H1 (cell line): ENCODE measurements at regions not wholly inside any gene's neighbourhood (a gene's known extent, or its start where the extent isn't known, plus 50 kb on each side); places are given as distances from the start of the nearest gene placed in this dataset.

ENCODE experiments used
- CTCF ChIA-PET: fragments of 300-600 bp; sonication (Branson Sonifier 250); formaldehyde crosslinking; loops from one replicate; lab custom pipeline; 2021; ENCODE audit not compliant: partially characterized antibody; lab: Charles Lee
- POLR2A ChIA-PET: fragments of 300-600 bp; sonication (Branson Sonifier 250); formaldehyde crosslinking; loops from one replicate; lab custom pipeline; 2021; ENCODE audit warnings: inconsistent platforms; ENCODE audit not compliant: partially characterized antibody; lab: Charles Lee
- DNase-seq, 2 experiments: peaks; one replicate each; pipeline versions ENCODE4 v3.0.0 to v3.0.0-alpha.2; 2010 to 2022; ENCODE audit warnings: low spot score in 2 of 2, low read depth in 1 of 2, mixed read lengths in 1 of 2
- FAIRE-seq: peaks from 2 replicates; lab custom pipeline; 2011; peaks lifted over from hg19 to GRCh38; lab: Jason Lieb, UNC
- H2AFZ ChIP-seq: 2 replicates; pipeline ENCODE4 v1.8.1; 2012; ENCODE audit warnings: low read length, inconsistent platforms
- H2AK5ac ChIP-seq: 2 replicates; pipeline ENCODE4 v1.6.1; 2013; ENCODE audit warnings: low read depth, low read length
- H2BK120ac ChIP-seq: replicated peaks from 2 replicates; pipeline ENCODE3; 2013; ENCODE audit warnings: low read depth, low read length, inconsistent platforms
- H2BK12ac ChIP-seq: 2 replicates; pipeline ENCODE4 v1.6.1; 2013; ENCODE audit warnings: low read depth, low read length
- H2BK15ac ChIP-seq: 2 replicates; pipeline ENCODE4 v1.6.1; 2013; ENCODE audit warnings: low read length
- H2BK20ac ChIP-seq: 2 replicates; pipeline ENCODE4 v1.6.1; 2013; ENCODE audit warnings: low read length
- H2BK5ac ChIP-seq: 2 replicates; pipeline ENCODE4 v1.6.1; 2013; ENCODE audit warnings: low read depth, low read length
- H3K14ac ChIP-seq: 2 replicates; pipeline ENCODE4 v1.6.1; 2013; ENCODE audit warnings: inconsistent platforms; ENCODE audit not compliant: insufficient read length
- H3K18ac ChIP-seq: 2 replicates; pipeline ENCODE4 v1.6.1; 2013; ENCODE audit warnings: low read length; ENCODE audit errors: extremely low read depth
- H3K23ac ChIP-seq: 2 replicates; pipeline ENCODE4 v1.6.1; 2013; ENCODE audit warnings: inconsistent platforms; ENCODE audit not compliant: insufficient read length
- H3K23me2 ChIP-seq: 2 replicates; pipeline ENCODE4 v1.6.1; 2013; ENCODE audit warnings: low read depth, low read length
- H3K27ac ChIP-seq: 2 replicates; pipeline ENCODE4 v1.6.1; 2011; ENCODE audit warnings: low read depth, low read length, inconsistent platforms
- H3K27me3 ChIP-seq, 4 experiments: replicated peaks in 1 of 4; 1 replicate in 1 of 4; 2 replicates in 3 of 4; pipeline versions ENCODE4 v1.6.1 to v1.8.1; 2011 to 2013; ENCODE audit warnings: low read length in 3 of 4, mild to moderate bottlenecking in 3 of 4, inconsistent platforms in 2 of 4, mixed read lengths in 2 of 4, moderate library complexity in 1 of 4; ENCODE audit not compliant: control insufficient read depth in 3 of 4, insufficient read depth in 3 of 4; ENCODE audit errors: extremely low read depth in 1 of 4
- H3K36me3 ChIP-seq, 4 experiments: 2 replicates each; pipeline versions ENCODE4 v1.6.1 to v1.8.1; 2011 to 2013; ENCODE audit warnings: mild to moderate bottlenecking in 4 of 4, low read length in 3 of 4, moderate library complexity in 2 of 4, control low read depth in 1 of 4, inconsistent platforms in 1 of 4; ENCODE audit not compliant: insufficient read depth in 4 of 4, control insufficient read depth in 2 of 4
- H3K4ac ChIP-seq: replicated peaks from 2 replicates; pipeline ENCODE3; 2013; ENCODE audit warnings: low read length, low read depth, mixed read lengths, inconsistent platforms; ENCODE audit not compliant: insufficient read length
- H3K4me1 ChIP-seq, 4 experiments: replicated peaks in 1 of 4; 1 replicate in 1 of 4; 2 replicates in 3 of 4; pipeline versions ENCODE4 v1.6.1 to v1.8.1; 2011 to 2013; ENCODE audit warnings: low read length in 3 of 4, inconsistent platforms in 2 of 4, mixed read lengths in 1 of 4; ENCODE audit not compliant: insufficient read depth in 4 of 4, control insufficient read depth in 3 of 4
- H3K4me2 ChIP-seq, 2 experiments: 2 replicates each; pipeline versions ENCODE4 v1.6.1 to v1.8.1; 2011 to 2013; ENCODE audit warnings: low read depth in 2 of 2, low read length in 2 of 2, control low read depth in 1 of 2, inconsistent platforms in 1 of 2, mild to moderate bottlenecking in 1 of 2; ENCODE audit not compliant: insufficient read depth in 1 of 2
- H3K4me3 ChIP-seq, 4 experiments: fragments of 200-600, 300-600 bp in 1 of 4; sonication (generic), shearing (Covaris generic), sonication (Bioruptor Twin) in 1 of 4; 2 replicates each; pipeline versions ENCODE4 v1.5.1 to v1.8.1; 2011 to 2016; ENCODE audit warnings: low read length in 4 of 4, low read depth in 3 of 4, control low read depth in 2 of 4, inconsistent platforms in 2 of 4, mild to moderate bottlenecking in 2 of 4, mixed read lengths in 1 of 4, moderate library complexity in 1 of 4; ENCODE audit not compliant: insufficient read depth in 2 of 4; ENCODE audit errors: extremely low read depth in 1 of 4
- H3K56ac ChIP-seq: replicated peaks from 2 replicates; pipeline ENCODE3; 2013; ENCODE audit warnings: low read depth, mild to moderate bottlenecking, mixed read lengths, low read length, inconsistent platforms; ENCODE audit not compliant: insufficient read length
- H3K79me1 ChIP-seq: 2 replicates; pipeline ENCODE4 v1.6.1; 2013; ENCODE audit warnings: low read depth, low read length, control low read depth
- H3K79me2 ChIP-seq, 2 experiments: 2 replicates each; pipeline versions ENCODE4 v1.6.1 to v1.8.1; 2012 to 2013; ENCODE audit warnings: low read length in 2 of 2, mild to moderate bottlenecking in 2 of 2, inconsistent platforms in 1 of 2; ENCODE audit not compliant: insufficient read depth in 2 of 2, control insufficient read depth in 1 of 2
- H3K9ac ChIP-seq, 4 experiments: replicated peaks in 1 of 4; 1 replicate in 1 of 4; 2 replicates in 3 of 4; pipeline versions ENCODE4 v1.6.1 to v1.8.1; 2011 to 2013; ENCODE audit warnings: low read depth in 3 of 4, low read length in 3 of 4, control low read depth in 2 of 4, mild to moderate bottlenecking in 2 of 4, moderate library complexity in 2 of 4, inconsistent platforms in 1 of 4; ENCODE audit errors: extremely low read depth in 1 of 4
- H3K9me3 ChIP-seq, 2 experiments: 2 replicates each; pipeline versions ENCODE4 v1.6.1 to v1.8.1; 2012 to 2013; ENCODE audit warnings: mild to moderate bottlenecking in 2 of 2, moderate library complexity in 2 of 2, control low read depth in 1 of 2, inconsistent platforms in 1 of 2, low read depth in 1 of 2, low read length in 1 of 2, mixed read lengths in 1 of 2; ENCODE audit not compliant: insufficient read depth in 2 of 2
- H4K20me1 ChIP-seq, 2 experiments: replicated peaks in 1 of 2; 2 replicates each; pipeline versions ENCODE3 to v1.8.1; 2011 to 2013; ENCODE audit warnings: inconsistent platforms in 2 of 2, low read length in 2 of 2, mild to moderate bottlenecking in 1 of 2; ENCODE audit not compliant: insufficient read depth in 2 of 2, control insufficient read depth in 1 of 2
- H4K5ac ChIP-seq: 2 replicates; pipeline ENCODE4 v1.6.1; 2013; ENCODE audit warnings: low read length, low read depth, mixed read lengths, inconsistent platforms; ENCODE audit not compliant: insufficient read length
- H4K8ac ChIP-seq: 2 replicates; pipeline ENCODE4 v1.8.0; 2013; ENCODE audit warnings: mild to moderate bottlenecking, moderate library complexity, low read length, inconsistent platforms; ENCODE audit not compliant: insufficient read depth; ENCODE audit errors: extremely low read depth
- H4K91ac ChIP-seq: replicated peaks from 2 replicates; pipeline ENCODE3; 2013; ENCODE audit warnings: low read length, mixed read lengths, inconsistent platforms; ENCODE audit not compliant: insufficient read length
- CBX5 ChIP-seq: fragments of 300-800, 300-1000 bp; sonication (generic); IDR thresholded peaks from 2 replicates; pipeline ENCODE4 v1.7.1; 2016; ENCODE audit warnings: antibody characterized with exemption, low read length, low read depth
- CEBPB ChIP-seq: IDR thresholded peaks from 2 replicates; pipeline ENCODE4 v1.6.1; 2012; ENCODE audit warnings: low read depth, low read length
- CHD1 ChIP-seq: IDR thresholded peaks from 2 replicates; pipeline ENCODE4 v1.6.1; 2012; ENCODE audit warnings: low read depth, low read length, improper control_type of control experiment
- EGR1 ChIP-seq: IDR thresholded peaks from 2 replicates; pipeline ENCODE4 v1.6.1; 2011; ENCODE audit warnings: low read depth, low read length, borderline replicate concordance
- GTF2F1 ChIP-seq: IDR thresholded peaks from 2 replicates; pipeline ENCODE4 v1.6.1; 2012; ENCODE audit warnings: low read depth, low read length, improper control_type of control experiment, borderline replicate concordance
- HDAC2 ChIP-seq, 2 experiments: fragments of 300-600 bp in 1 of 2; sonication (generic) in 1 of 2; IDR thresholded peaks; 2 replicates each; pipeline ENCODE4 v1.6.1; 2011 to 2012; ENCODE audit warnings: low read depth in 2 of 2, low read length in 2 of 2, mild to moderate bottlenecking in 2 of 2, moderate library complexity in 2 of 2, borderline replicate concordance in 1 of 2, inconsistent platforms in 1 of 2
- HDAC6 ChIP-seq: IDR thresholded peaks from one replicate; pipeline ENCODE4 v1.7.1; 2012; ENCODE audit warnings: low read depth, mild to moderate bottlenecking, inconsistent platforms, low read length, moderate library complexity
- JUN ChIP-seq: IDR thresholded peaks from 2 replicates; pipeline ENCODE4 v1.6.1; 2011; ENCODE audit warnings: low read depth, mild to moderate bottlenecking, improper control_type of control experiment, low read length
- KDM5A ChIP-seq: fragments of 200-600 bp; IDR thresholded peaks from 2 replicates; pipeline ENCODE4 v1.7.1; 2012; ENCODE audit warnings: mild to moderate bottlenecking, low read length, inconsistent platforms, mixed read lengths
- MAFK ChIP-seq: IDR thresholded peaks from 2 replicates; pipeline ENCODE4 v1.6.1; 2012; ENCODE audit warnings: low read depth, mild to moderate bottlenecking, improper control_type of control experiment, low read length
- NANOG ChIP-seq: IDR thresholded peaks from 2 replicates; pipeline ENCODE4 v1.6.1; 2011; ENCODE audit warnings: low read length, low read depth, mild to moderate bottlenecking, inconsistent platforms; ENCODE audit not compliant: insufficient read depth, poor library complexity, severe bottlenecking
- SP1 ChIP-seq: IDR thresholded peaks from 2 replicates; pipeline ENCODE4 v1.6.1; 2011; ENCODE audit warnings: low read depth, low read length
- SP2 ChIP-seq: IDR thresholded peaks from 2 replicates; pipeline ENCODE4 v1.6.1; 2012; ENCODE audit warnings: mild to moderate bottlenecking, low read length, inconsistent platforms
- TCF12 ChIP-seq: IDR thresholded peaks from 2 replicates; pipeline ENCODE4 v1.6.1; 2011; ENCODE audit warnings: low read depth, mild to moderate bottlenecking, low read length
- ZNF274 ChIP-seq: IDR thresholded peaks from 2 replicates; pipeline ENCODE4 v1.7.0; 2012; ENCODE audit warnings: low read length, borderline replicate concordance; ENCODE audit errors: extremely low read depth
- TF ChIP-seq, protein P1 (sequence below): IDR thresholded peaks from 2 replicates; pipeline ENCODE4 v1.6.1; 2012; ENCODE audit warnings: inconsistent platforms

GRCh38 chr3:5442786-5443138 lies 255.3 kb downstream of the EDEM1 start:
- Histone ChIP-seq H3K23me2 (no peaks in the 10 kb centered on the region), H3K14ac (no peak overlapping the region), H4K5ac (no peak overlapping the region), H3K79me1 (no peaks in the 10 kb centered on the region), H4K91ac (no peak overlapping the region), H3K4me1 (no peaks in the 10 kb centered on the region), H3K4me3 (no peak overlapping the region), H3K79me2 (no peaks in the 10 kb centered on the region), H3K36me3 (no peaks in the 10 kb centered on the region), H2BK12ac (no peak overlapping the region), H3K56ac (no peak overlapping the region), H3K27ac (no peak overlapping the region), H3K4me2 (no peak overlapping the region), H3K18ac (no peak overlapping the region), H2BK120ac (no peak overlapping the region), H2BK20ac (no peak overlapping the region), H3K9ac (no peak overlapping the region), H2BK5ac (no peak overlapping the region), H2BK15ac (no peak overlapping the region), H4K8ac (no peak overlapping the region), H2AFZ (no peak overlapping the region), H4K20me1 (no peaks in the 10 kb centered on the region), H3K23ac (no peak overlapping the region), H2AK5ac (no peak overlapping the region), H3K27me3 (no peaks in the 10 kb centered on the region), H3K4ac (no peak overlapping the region), H3K9me3 (no peaks in the 10 kb centered on the region)
- ChIA-PET CTCF (no interaction called here), POLR2A (no interaction called here)
- no peak for DNase-seq
- no peak for TF ChIP-seq NANOG
- TF ChIP-seq SP1 = no peak
- TF ChIP-seq JUN = no peak
- TF ChIP-seq EGR1 = no peak
- TF ChIP-seq CBX5 = no peak
- TF ChIP-seq MAFK = no peak
- no peak for TF ChIP-seq CHD1
- no peak for TF ChIP-seq CEBPB
- no peak for TF ChIP-seq HDAC2 (IDR thresholded peaks at IDR 0.05; ENCODE audit: borderline replicate concordance in 1 of 2, low read depth in 2 of 2, low read length in 2 of 2)
- TF ChIP-seq, protein P1, sequence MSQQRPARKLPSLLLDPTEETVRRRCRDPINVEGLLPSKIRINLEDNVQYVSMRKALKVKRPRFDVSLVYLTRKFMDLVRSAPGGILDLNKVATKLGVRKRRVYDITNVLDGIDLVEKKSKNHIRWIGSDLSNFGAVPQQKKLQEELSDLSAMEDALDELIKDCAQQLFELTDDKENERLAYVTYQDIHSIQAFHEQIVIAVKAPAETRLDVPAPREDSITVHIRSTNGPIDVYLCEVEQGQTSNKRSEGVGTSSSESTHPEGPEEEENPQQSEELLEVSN = no peak
- no peak for TF ChIP-seq GTF2F1
- TF ChIP-seq SP2 = no peak
- TF ChIP-seq HDAC6 = no peak
- TF ChIP-seq ZNF274 = no peak
- no peak for TF ChIP-seq KDM5A
- TF ChIP-seq TCF12 = no peak
- FAIRE-seq = no peak
